Epithelial cell of prostate (primary cell): ENCODE measurements at regions not wholly inside any gene's neighbourhood (a gene's known extent, or its start where the extent isn't known, plus 50 kb on each side); places are given as distances from the start of the nearest gene placed in this dataset.
A peak's percentile ranks its signal among the peaks of the same experiment; 100 is the strongest.

ENCODE experiments used
- DNase-seq: peaks from one replicate; pipeline ENCODE4 v3.0.0-alpha.2; 2011; ENCODE audit warnings: low read depth, low spot score
- H3K27ac ChIP-seq: fragments of 450-650 bp; 2 replicates; pipeline ENCODE4 v1.5.1; 2017; ENCODE audit warnings: mild to moderate bottlenecking

- DNase-seq: no peak
- no peak overlapping the region for H3K27ac ChIP-seq
These were observed 598.5 kb downstream of the ZNF385D start for GRCh38 chr3:21152555-21152954.

GRCh38 chr3:21142949-21143348 lies 608.1 kb downstream of the ZNF385D start:
- DNase-seq: no peak
- no peak overlapping the region for H3K27ac ChIP-seq

GRCh38 chr3:21142031-21142430 lies 609.0 kb downstream of the ZNF385D start:
- DNase-seq: no peak
- H3K27ac ChIP-seq: no peak overlapping the region

GRCh38 chr3:21140785-21141184 lies 610.2 kb downstream of the ZNF385D start:
- no peak for DNase-seq
- no peak overlapping the region for H3K27ac ChIP-seq

- no peak overlapping the region for H3K27ac ChIP-seq
- no peak for DNase-seq
These were observed 612.9 kb downstream of the ZNF385D start for GRCh38 chr3:21138085-21138484.

GRCh38 chr3:21132896-21133295 lies 618.1 kb downstream of the ZNF385D start:
- H3K27ac ChIP-seq: no peak overlapping the region
- DNase-seq: no peak

- no peak overlapping the region for H3K27ac ChIP-seq
These were observed 630.2 kb downstream of the ZNF385D start for GRCh38 chr3:21120826-21121225.

GRCh38 chr3:21117370-21117769 lies 633.6 kb downstream of the ZNF385D start:
- peak; percentile 59 for DNase-seq
- H3K27ac ChIP-seq: no peak overlapping the region

More at GRCh38 chr3:21120826-21121225, 630.2 kb downstream of the ZNF385D start:
- no peak for DNase-seq

- DNase-seq: no peak
- no peak overlapping the region for H3K27ac ChIP-seq
These were observed 642.0 kb downstream of the ZNF385D start for GRCh38 chr3:21109056-21109455.

- H3K27ac ChIP-seq: no peak overlapping the region
- DNase-seq: no peak
These were observed 645.2 kb downstream of the ZNF385D start for GRCh38 chr3:21105784-21106183.

GRCh38 chr3:21100656-21101359 lies 650.2 kb downstream of the ZNF385D start:
- DNase-seq: no peak
- no peak overlapping the region for H3K27ac ChIP-seq

- no peak overlapping the region for H3K27ac ChIP-seq
- no peak for DNase-seq
These were observed 656.3 kb downstream of the ZNF385D start for GRCh38 chr3:21094686-21095085.

- H3K27ac ChIP-seq: no peak overlapping the region
- DNase-seq: no peak
These were observed 677.4 kb downstream of the ZNF385D start for GRCh38 chr3:21073561-21073960.

- H3K27ac ChIP-seq: no peak overlapping the region
- no peak for DNase-seq
These were observed 683.8 kb downstream of the ZNF385D start for GRCh38 chr3:21067031-21067813.

GRCh38 chr3:21062831-21063294 lies 688.1 kb downstream of the ZNF385D start:
- DNase-seq: no peak
- no peak overlapping the region for H3K27ac ChIP-seq

GRCh38 chr3:21059404-21059803 lies 691.6 kb downstream of the ZNF385D start:
- DNase-seq: no peak

GRCh38 chr3:21056293-21056692 lies 694.7 kb downstream of the ZNF385D start:
- no peak for DNase-seq
- H3K27ac ChIP-seq: no peak overlapping the region

More at GRCh38 chr3:21059404-21059803, 691.6 kb downstream of the ZNF385D start:
- H3K27ac ChIP-seq: no peak overlapping the region

GRCh38 chr3:21055015-21055414 lies 696.0 kb downstream of the ZNF385D start:
- DNase-seq: no peak
- no peak overlapping the region for H3K27ac ChIP-seq

GRCh38 chr3:21054064-21054463 lies 696.9 kb downstream of the ZNF385D start:
- DNase-seq: no peak

GRCh38 chr3:21049334-21050062 lies 701.5 kb downstream of the ZNF385D start:
- DNase-seq: no peak
- no peak overlapping the region for H3K27ac ChIP-seq

More at GRCh38 chr3:21054064-21054463, 696.9 kb downstream of the ZNF385D start:
- no peak overlapping the region for H3K27ac ChIP-seq

- H3K27ac ChIP-seq: no peak overlapping the region
- no peak for DNase-seq
These were observed 707.9 kb downstream of the ZNF385D start for GRCh38 chr3:21043139-21043538.
